HG02870 (cell line): ENCODE measurements at regions not wholly inside any gene's neighbourhood (a gene's known extent, or its start where the extent isn't known, plus 50 kb on each side); places are given as distances from the start of the nearest gene placed in this dataset.
A peak's percentile ranks its signal among the peaks of the same experiment; 100 is the strongest.

Experiments used
- ATAC-seq: cut with Tn5 transposase; IDR thresholded peaks from one replicate; pipeline ENCODE4 v1.9.1; 2021; ENCODE audit warnings: mild to moderate bottlenecking, moderate library complexity; ENCODE audit not compliant: unreplicated experiment

DNA sequence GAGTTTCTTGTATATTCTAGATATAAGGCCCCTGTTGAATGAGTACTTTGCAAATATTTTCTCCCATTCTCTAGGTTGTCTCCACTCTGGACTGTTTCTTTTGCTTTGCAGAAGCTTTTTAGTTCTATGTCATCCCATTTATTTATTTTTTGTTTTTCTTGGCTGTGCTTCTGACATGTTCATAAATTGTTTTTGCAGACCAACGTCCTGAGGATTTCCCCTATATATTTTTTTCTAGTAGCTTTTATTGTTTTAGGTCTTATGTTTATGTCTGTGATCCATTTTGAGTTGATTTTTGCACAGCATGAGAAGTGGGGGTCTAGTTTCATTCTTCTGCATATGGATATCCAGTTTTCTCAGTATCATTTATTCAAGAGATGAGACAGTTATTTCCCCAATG is 70.4 kb upstream of the BTG1 start:
- ATAC-seq: no peak

DNA sequence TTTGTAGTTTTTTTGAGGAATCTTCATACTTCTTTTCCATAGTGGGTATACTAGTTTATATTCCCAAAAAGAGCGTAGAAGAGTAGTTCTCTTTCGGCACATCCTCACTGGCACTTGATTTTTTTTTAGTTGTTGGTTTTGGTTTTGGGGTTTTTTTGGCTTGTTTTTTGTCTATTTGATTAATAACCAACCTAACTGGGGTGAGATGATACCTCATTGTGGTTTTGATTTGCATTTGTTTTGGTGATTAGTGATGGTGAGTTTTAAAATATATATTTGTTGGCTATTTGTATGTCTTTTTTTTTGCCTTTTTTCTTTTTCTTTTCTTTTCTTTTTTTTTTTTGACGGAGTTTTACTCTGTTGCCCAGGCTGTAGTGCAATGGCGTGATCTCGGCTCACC is 69.7 kb upstream of the BTG1 start:
- ATAC-seq: no peak

GRCh38 chr12:92213166-92213565 is 67.5 kb upstream of the BTG1 start:
- ATAC-seq: no peak

DNA sequence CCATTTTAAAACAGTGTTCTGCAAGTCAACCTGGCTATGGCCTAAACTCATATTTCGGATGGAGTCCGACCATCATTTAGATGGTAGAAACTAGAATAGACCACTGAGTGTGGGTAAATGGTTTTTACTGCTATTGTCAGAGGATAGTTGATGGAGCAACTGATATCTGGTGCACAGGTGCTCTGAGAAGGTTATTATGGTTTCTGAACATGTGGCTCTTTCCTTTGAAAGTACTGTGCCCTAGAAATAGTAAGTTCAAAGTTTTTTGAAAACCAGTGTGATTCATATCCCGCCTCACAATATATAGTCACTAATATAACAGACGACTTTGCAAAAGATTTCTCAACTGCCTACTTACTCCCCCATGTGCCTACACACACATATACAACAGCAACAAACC is 64.4 kb upstream of the BTG1 start:
- peak; percentile 58 for ATAC-seq

- peak; percentile 53 for ATAC-seq
These were observed 63.0 kb upstream of the BTG1 start for GRCh38 chr12:92208613-92209121.

DNA sequence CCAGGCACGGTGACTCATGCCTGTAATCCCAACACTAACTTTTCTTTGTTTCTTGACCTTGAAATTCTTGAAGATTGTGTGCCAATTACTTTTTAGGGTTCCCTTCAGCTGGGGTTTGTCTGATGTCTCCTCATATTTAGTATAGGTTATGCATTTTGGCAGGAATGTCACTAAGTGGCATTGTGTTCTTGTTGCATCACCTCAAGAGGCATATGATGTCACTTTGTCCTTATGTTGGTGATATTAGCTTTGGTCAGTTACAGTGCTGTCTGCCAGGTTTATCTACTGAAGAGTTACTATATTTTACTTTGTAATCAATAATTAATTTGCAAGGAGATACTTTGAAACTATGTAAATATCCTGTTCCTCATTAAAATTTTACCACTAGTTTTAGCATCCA is 61.0 kb upstream of the BTG1 start:
- no peak for ATAC-seq

DNA sequence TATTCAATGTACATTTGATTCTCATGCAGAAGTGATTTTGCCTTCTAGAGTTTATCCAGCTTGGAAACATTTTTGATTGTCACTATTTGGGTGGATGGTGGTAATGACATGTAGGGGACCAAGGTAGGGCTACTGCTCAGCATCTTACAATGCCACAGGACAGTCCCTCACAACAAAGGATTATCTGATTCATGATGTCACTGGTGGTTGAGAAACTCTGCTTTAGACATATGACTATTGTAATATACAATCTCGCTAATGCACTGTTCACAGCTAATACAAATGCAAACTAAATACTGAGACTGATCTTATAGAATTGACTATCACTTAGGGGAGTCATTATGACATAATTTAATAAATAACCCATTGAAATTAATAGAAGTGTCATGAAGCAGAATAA is 60.4 kb upstream of the BTG1 start:
- ATAC-seq: no peak

DNA sequence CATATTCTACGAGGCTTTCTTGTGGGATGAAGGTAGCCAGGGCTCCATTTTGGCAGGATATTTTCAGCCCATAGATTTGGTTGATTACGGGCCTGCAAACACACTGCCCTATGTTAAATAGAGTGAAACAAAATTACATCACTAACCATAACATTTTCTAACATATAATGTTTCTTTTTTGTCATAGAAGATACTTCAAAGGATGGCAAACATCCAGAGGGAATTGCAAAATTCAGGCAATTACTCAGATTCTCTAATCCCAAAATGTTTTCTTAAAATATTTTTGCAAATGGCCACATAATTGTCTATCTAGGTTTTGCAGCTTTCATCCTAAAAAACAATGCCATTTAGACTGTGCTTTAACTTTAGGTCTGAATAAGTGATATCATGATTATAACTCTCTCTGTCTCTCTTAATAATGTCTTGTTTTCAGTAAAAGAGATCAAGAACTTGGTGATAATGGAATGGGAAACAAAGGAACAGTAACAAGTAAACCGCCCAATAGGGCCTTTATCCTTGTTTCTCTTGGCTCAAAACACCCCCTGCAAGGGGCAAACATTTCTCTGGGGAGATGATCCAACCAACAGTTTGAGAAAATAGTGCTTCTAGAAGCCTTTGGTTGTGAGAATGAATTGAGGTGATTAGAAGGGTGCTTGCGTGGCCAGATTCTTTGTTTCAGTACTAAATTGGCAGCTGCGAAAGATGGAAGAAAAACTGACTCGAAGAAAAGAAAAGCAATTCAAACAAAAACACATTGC is 54.4 kb upstream of the BTG1 start:
- ATAC-seq: no peak

- no peak for ATAC-seq
These were observed 52.2 kb upstream of the BTG1 start for GRCh38 chr12:92197815-92198214.

DNA sequence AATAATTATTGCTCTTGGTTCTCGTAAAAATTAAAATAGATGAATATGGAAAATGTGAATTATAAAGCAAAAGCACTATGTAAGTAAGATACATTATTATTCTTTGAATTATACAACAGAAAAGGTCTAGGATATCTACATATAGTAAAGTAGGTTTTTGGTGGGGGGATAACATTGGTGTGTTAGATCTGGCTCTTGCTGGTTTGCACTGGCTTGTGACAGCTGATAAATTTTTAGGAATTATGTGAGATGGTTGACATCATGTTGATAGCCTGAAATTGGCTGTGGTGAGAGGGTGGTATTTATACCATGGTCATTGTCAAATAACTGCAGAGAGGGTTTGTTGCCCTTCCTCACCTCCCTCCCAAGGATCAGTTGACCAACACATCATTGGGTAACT is 50.7 kb upstream of the BTG1 start:
- ATAC-seq: no peak
